K562 (cell line): ENCODE measurements at regions not wholly inside any gene's neighbourhood (a gene's known extent, or its start where the extent isn't known, plus 50 kb on each side); places are given as distances from the start of the nearest gene placed in this dataset.

ENCODE experiments used
- ATAC-seq: fragments of 200-7000 bp; cut with Tn5 transposase; 3 replicates; pipeline ENCODE4 v1.9.1; 2020; ENCODE audit warnings: moderate library complexity
- BruUV-seq: library from RNA; stranded (reverse); fragments of 400-500 nt; replicated peaks from 2 replicates; lab custom pipeline; 2021; lab: Mats Ljungman, UMichigan
- CTCF ChIA-PET: fragments of 300-600 bp; formaldehyde crosslinking; extraction: SDS; loops from one replicate; lab custom pipeline; 2021; ENCODE audit warnings: low intra/inter-chr PET ratio; lab: Yijun Ruan, JAX
- POLR2A ChIA-PET: fragments of 300-600, 350-650 bp; sonication (Branson Sonifier 250); formaldehyde crosslinking; extraction: SDS; loops from one replicate; lab custom pipeline; 2021; ENCODE audit warnings: antibody characterized with exemption, inconsistent platforms; lab: Yijun Ruan, JAX
- DNase-seq, 4 experiments: peaks; one replicate each; pipeline versions ENCODE4 v3.0.0 to v3.0.0-alpha.2; 2011 to 2018; ENCODE audit warnings: low spot score in 3 of 4, mixed read lengths in 3 of 4; ENCODE audit errors: extremely low read depth in 1 of 4
- FAIRE-seq: peaks from 2 replicates; lab custom pipeline; 2011; peaks lifted over from hg19 to GRCh38; lab: Jason Lieb, UNC
- H2AFZ ChIP-seq: 2 replicates; pipeline ENCODE4 v1.6.0; 2011; ENCODE audit warnings: low read depth, low read length, control low read depth, inconsistent platforms
- H3K27ac ChIP-seq: fragments of 200-600 bp; 3 replicates; pipeline ENCODE4 v1.8.0; 2011; ENCODE audit warnings: low read depth, mild to moderate bottlenecking, control low read depth, inconsistent platforms, low read length, moderate library complexity, mixed read lengths; ENCODE audit errors: extremely low read depth
- H3K27me3 ChIP-seq, 2 experiments: fragments of 300-600 bp in 1 of 2; 2 replicates in 1 of 2; 3 replicates in 1 of 2; pipeline versions ENCODE4 v1.6.0 to v1.8.0; 2011; ENCODE audit warnings: inconsistent platforms in 2 of 2, low read length in 2 of 2, mild to moderate bottlenecking in 1 of 2, mixed read lengths in 1 of 2, moderate library complexity in 1 of 2; ENCODE audit not compliant: control insufficient read depth in 2 of 2, insufficient read depth in 2 of 2
- H3K36me3 ChIP-seq: fragments of 300-600 bp; 3 replicates; pipeline ENCODE4 v1.8.0; 2011; ENCODE audit warnings: mild to moderate bottlenecking, low read length, inconsistent platforms; ENCODE audit not compliant: control insufficient read depth, insufficient read depth
- H3K4me1 ChIP-seq, 2 experiments: fragments of 200-600 bp in 1 of 2; replicated peaks in 1 of 2; 2 replicates in 1 of 2; 3 replicates in 1 of 2; pipeline versions ENCODE4 v1.5.1 to v1.8.0; 2011; ENCODE audit warnings: inconsistent platforms in 2 of 2, low read length in 2 of 2, mild to moderate bottlenecking in 1 of 2, mixed read lengths in 1 of 2, moderate library complexity in 1 of 2; ENCODE audit not compliant: control insufficient read depth in 2 of 2, insufficient read depth in 2 of 2
- H3K4me2 ChIP-seq: 2 replicates; pipeline ENCODE4 v1.6.1; 2011; ENCODE audit warnings: low read length, control low read depth, inconsistent platforms, mixed read lengths; ENCODE audit not compliant: insufficient read depth
- H3K4me3 ChIP-seq: fragments of 200-600 bp; sonication (generic), shearing (Covaris generic); 2 replicates; pipeline ENCODE4 v1.5.1; 2016; ENCODE audit warnings: control low read depth, inconsistent platforms
- H3K79me2 ChIP-seq: fragments of 200-600 bp; 3 replicates; pipeline ENCODE4 v1.8.0; 2011; ENCODE audit warnings: low read length, inconsistent platforms; ENCODE audit not compliant: control insufficient read depth, insufficient read depth
- H3K9ac ChIP-seq, 2 experiments: 2 replicates each; pipeline versions ENCODE4 v1.6.0 to v1.6.1; 2011; ENCODE audit warnings: low read depth in 2 of 2, low read length in 2 of 2, control low read depth in 1 of 2, inconsistent platforms in 1 of 2, mild to moderate bottlenecking in 1 of 2, mixed read lengths in 1 of 2; ENCODE audit not compliant: insufficient read depth in 1 of 2
- H3K9me1 ChIP-seq: one replicate; pipeline ENCODE4 v1.6.0; 2011; ENCODE audit warnings: inconsistent platforms, mild to moderate bottlenecking, low read length, moderate library complexity; ENCODE audit not compliant: control insufficient read depth, insufficient read depth
- H3K9me3 ChIP-seq: replicated peaks from 2 replicates; pipeline ENCODE4 v1.5.1; 2011; ENCODE audit warnings: low read depth, low read length, inconsistent platforms; ENCODE audit not compliant: control insufficient read depth, insufficient read depth
- H4K20me1 ChIP-seq: replicated peaks from 2 replicates; pipeline ENCODE4 v1.6.1; 2011; ENCODE audit warnings: low read length, inconsistent platforms, mixed read lengths; ENCODE audit not compliant: control insufficient read depth, insufficient read depth
- ESRRA ChIP-seq: fragments of 450-650 bp; IDR thresholded peaks from 2 replicates; pipeline ENCODE4 v1.6.1; 2014; ENCODE audit warnings: low read depth, mild to moderate bottlenecking, moderate library complexity, borderline replicate concordance
- ETV1 ChIP-seq: fragments of 450-650 bp; conservative IDR thresholded peaks from 2 replicates; pipeline ENCODE4 v1.6.1; 2016; ENCODE audit warnings: missing genetic modification characterization, control low read depth, low read depth, missing compliant biosample characterization
- GATAD2A ChIP-seq: fragments of 450-650 bp; IDR thresholded peaks from 2 replicates; pipeline ENCODE4 v1.6.1; 2017
- ZNF764 ChIP-seq: fragments of 250-450 bp; sonication (Bioruptor Pico); IDR thresholded peaks from 2 replicates; pipeline ENCODE4 v1.4.0; 2020; ENCODE audit warnings: low read depth, mild to moderate bottlenecking, moderate library complexity
- WGBS: fragments of 100-300 bp; shearing (Covaris generic); methylation state at CpG from one replicate; pipeline ENCODE4 v1.1.6; 2016; ENCODE audit warnings: low coverage, mixed read lengths; ENCODE audit not compliant: insufficient coverage; ENCODE audit errors: missing lambda C conversion rate; 5-methylcytosine and 5-hydroxymethylcytosine counted together
- in situ Hi-C: fragments of 300-500 bp; cut with MboI; formaldehyde crosslinking; loops from 4 replicates; pipeline ENCODE4 v1.15.0; 2018; ENCODE audit warnings: inconsistent platforms, mixed read lengths
- intact Hi-C: fragments of 100-400 bp; cut with micrococcal nuclease; formaldehyde crosslinking; loops from 2 replicates; pipeline ENCODE4 v1.14.2; 2022
- TF ChIP-seq, protein P1 (sequence below): fragments of 150-350 bp; conservative IDR thresholded peaks from 2 replicates; pipeline ENCODE4 v1.6.1; 2014; ENCODE audit warnings: low read length
- TF ChIP-seq, protein P2 (sequence below), 2 experiments: IDR thresholded peaks; 2 replicates each; pipeline ENCODE4 v1.6.1; 2011; ENCODE audit warnings: borderline replicate concordance in 1 of 2, control low read depth in 1 of 2, low read depth in 1 of 2, low read length in 1 of 2, mild to moderate bottlenecking in 1 of 2, mixed read lengths in 1 of 2, moderate library complexity in 1 of 2; ENCODE audit not compliant: insufficient read depth in 1 of 2, insufficient read length in 1 of 2, poor library complexity in 1 of 2, severe bottlenecking in 1 of 2; ENCODE audit errors: extremely low read depth in 1 of 2

DNA sequence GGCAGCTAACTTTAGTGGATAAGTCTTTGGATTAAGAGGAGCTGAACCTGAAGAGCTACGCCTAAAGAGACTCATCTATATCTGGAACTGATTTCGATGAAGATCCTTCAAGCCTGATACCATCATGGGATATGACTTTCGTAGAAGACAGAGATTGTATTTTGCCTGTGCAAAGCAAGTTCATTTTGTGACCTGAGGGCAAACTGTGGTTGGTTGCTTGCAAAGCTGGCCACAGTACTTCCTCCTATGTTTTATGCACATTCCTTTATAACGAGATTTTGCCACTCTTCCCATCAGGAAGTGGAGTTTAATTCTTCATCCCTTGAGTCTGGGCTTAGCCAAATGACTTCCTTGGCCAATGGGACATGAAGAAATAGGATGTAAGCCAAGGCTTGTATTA lies 519.3 kb upstream of the NR3C2 start:
- Histone ChIP-seq H4K20me1 (no peaks in the 10 kb centered on the region), H3K27ac (no peak overlapping the region), H3K9ac (no peak overlapping the region), H3K4me1 (no peaks in the 10 kb centered on the region), H3K36me3 (no peaks in the 10 kb centered on the region), H3K9me1 (no peaks in the 10 kb centered on the region), H2AFZ (no peak overlapping the region), H3K27me3 (no peaks in the 10 kb centered on the region), H3K4me2 (no peak overlapping the region), H3K9me3 (no peaks in the 10 kb centered on the region), H3K4me3 (no peak overlapping the region), H3K79me2 (no peaks in the 10 kb centered on the region)
- CTCF ChIA-PET = no interaction called here
- TF ChIP-seq GATAD2A (no peak), ETV1 (tag) (no peak)
- in situ Hi-C loops (no loop called here), intact Hi-C loops (no loop called here)
- no TSS peak for BruUV-seq
- DNase-seq (no peak), FAIRE-seq (no peak), ATAC-seq (no peak)
- WGBS = 3% methylated on average over 4 of the region's 4 CpGs
- POLR2A ChIA-PET = no interaction called here

DNA sequence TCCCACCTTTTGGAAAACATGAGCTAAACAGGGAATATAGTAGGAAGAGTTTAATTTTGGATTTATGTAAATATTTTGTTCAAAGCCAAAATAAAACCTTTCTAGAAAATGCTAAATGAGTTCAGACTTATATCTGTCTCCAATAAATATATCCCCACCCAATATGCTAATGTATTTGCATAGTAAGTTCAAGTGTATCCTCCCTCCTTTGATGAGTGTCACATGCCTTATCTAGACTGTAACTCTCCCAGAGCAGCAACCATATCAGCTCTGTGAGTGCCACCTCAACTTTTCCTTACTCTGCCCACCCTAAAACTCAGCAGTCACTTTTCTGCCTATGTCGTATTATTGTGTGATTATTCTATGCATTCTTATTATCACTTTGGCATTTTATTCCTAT lies 516.1 kb upstream of the NR3C2 start:
- TF ChIP-seq ZNF764 = no peak
- TF ChIP-seq ESRRA = no peak
- TF ChIP-seq, protein P1, sequence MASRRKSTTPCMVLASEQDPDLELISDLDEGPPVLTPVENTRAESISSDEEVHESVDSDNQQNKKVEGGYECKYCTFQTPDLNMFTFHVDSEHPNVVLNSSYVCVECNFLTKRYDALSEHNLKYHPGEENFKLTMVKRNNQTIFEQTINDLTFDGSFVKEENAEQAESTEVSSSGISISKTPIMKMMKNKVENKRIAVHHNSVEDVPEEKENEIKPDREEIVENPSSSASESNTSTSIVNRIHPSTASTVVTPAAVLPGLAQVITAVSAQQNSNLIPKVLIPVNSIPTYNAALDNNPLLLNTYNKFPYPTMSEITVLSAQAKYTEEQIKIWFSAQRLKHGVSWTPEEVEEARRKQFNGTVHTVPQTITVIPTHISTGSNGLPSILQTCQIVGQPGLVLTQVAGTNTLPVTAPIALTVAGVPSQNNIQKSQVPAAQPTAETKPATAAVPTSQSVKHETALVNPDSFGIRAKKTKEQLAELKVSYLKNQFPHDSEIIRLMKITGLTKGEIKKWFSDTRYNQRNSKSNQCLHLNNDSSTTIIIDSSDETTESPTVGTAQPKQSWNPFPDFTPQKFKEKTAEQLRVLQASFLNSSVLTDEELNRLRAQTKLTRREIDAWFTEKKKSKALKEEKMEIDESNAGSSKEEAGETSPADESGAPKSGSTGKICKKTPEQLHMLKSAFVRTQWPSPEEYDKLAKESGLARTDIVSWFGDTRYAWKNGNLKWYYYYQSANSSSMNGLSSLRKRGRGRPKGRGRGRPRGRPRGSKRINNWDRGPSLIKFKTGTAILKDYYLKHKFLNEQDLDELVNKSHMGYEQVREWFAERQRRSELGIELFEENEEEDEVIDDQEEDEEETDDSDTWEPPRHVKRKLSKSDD = no peak
- TF ChIP-seq, protein P2, sequence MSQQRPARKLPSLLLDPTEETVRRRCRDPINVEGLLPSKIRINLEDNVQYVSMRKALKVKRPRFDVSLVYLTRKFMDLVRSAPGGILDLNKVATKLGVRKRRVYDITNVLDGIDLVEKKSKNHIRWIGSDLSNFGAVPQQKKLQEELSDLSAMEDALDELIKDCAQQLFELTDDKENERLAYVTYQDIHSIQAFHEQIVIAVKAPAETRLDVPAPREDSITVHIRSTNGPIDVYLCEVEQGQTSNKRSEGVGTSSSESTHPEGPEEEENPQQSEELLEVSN (IDR thresholded peaks at IDR 0.05; ENCODE audit: borderline replicate concordance in 1 of 2, extremely low read depth in 1 of 2, insufficient read depth in 1 of 2, insufficient read length in 1 of 2, low read depth in 1 of 2, low read length in 1 of 2, poor library complexity in 1 of 2, severe bottlenecking in 1 of 2) = no peak
- no peak for ATAC-seq
- ChIA-PET POLR2A (no interaction called here), CTCF (no interaction called here)
- no peak for FAIRE-seq
- intact Hi-C loops = no loop called here
- Histone ChIP-seq H3K4me2 (no peak overlapping the region), H3K9ac (no peak overlapping the region), H3K79me2 (no peaks in the 10 kb centered on the region), H3K27ac (no peak overlapping the region), H3K27me3 (no peaks in the 10 kb centered on the region), H3K9me1 (no peaks in the 10 kb centered on the region), H3K9me3 (no peaks in the 10 kb centered on the region), H3K4me1 (no peaks in the 10 kb centered on the region), H4K20me1 (no peaks in the 10 kb centered on the region), H3K36me3 (no peaks in the 10 kb centered on the region), H3K4me3 (no peak overlapping the region), H2AFZ (no peak overlapping the region)
- DNase-seq = no peak
- no TSS peak for BruUV-seq
- in situ Hi-C loops = no loop called here
- WGBS = 0% methylated on average over 1 of the region's 1 CpG
